H1 (cell line): ENCODE measurements at regions not wholly inside any gene's neighbourhood (a gene's known extent, or its start where the extent isn't known, plus 50 kb on each side); places are given as distances from the start of the nearest gene placed in this dataset.

Experiments used
- CTCF ChIA-PET: fragments of 300-600 bp; sonication (Branson Sonifier 250); formaldehyde crosslinking; loops from one replicate; lab custom pipeline; 2021; ENCODE audit not compliant: partially characterized antibody; lab: Charles Lee
- POLR2A ChIA-PET: fragments of 300-600 bp; sonication (Branson Sonifier 250); formaldehyde crosslinking; loops from one replicate; lab custom pipeline; 2021; ENCODE audit warnings: inconsistent platforms; ENCODE audit not compliant: partially characterized antibody; lab: Charles Lee
- DNase-seq, 2 experiments: peaks; one replicate each; pipeline versions ENCODE4 v3.0.0 to v3.0.0-alpha.2; 2010 to 2022; ENCODE audit warnings: low spot score in 2 of 2, low read depth in 1 of 2, mixed read lengths in 1 of 2
- FAIRE-seq: peaks from 2 replicates; lab custom pipeline; 2011; peaks lifted over from hg19 to GRCh38; lab: Jason Lieb, UNC
- H2AFZ ChIP-seq: 2 replicates; pipeline ENCODE4 v1.8.1; 2012; ENCODE audit warnings: low read length, inconsistent platforms
- H2AK5ac ChIP-seq: 2 replicates; pipeline ENCODE4 v1.6.1; 2013; ENCODE audit warnings: low read depth, low read length
- H2BK120ac ChIP-seq: replicated peaks from 2 replicates; pipeline ENCODE3; 2013; ENCODE audit warnings: low read depth, low read length, inconsistent platforms
- H2BK12ac ChIP-seq: 2 replicates; pipeline ENCODE4 v1.6.1; 2013; ENCODE audit warnings: low read depth, low read length
- H2BK15ac ChIP-seq: 2 replicates; pipeline ENCODE4 v1.6.1; 2013; ENCODE audit warnings: low read length
- H2BK20ac ChIP-seq: 2 replicates; pipeline ENCODE4 v1.6.1; 2013; ENCODE audit warnings: low read length
- H2BK5ac ChIP-seq: 2 replicates; pipeline ENCODE4 v1.6.1; 2013; ENCODE audit warnings: low read depth, low read length
- H3K14ac ChIP-seq: 2 replicates; pipeline ENCODE4 v1.6.1; 2013; ENCODE audit warnings: inconsistent platforms; ENCODE audit not compliant: insufficient read length
- H3K18ac ChIP-seq: 2 replicates; pipeline ENCODE4 v1.6.1; 2013; ENCODE audit warnings: low read length; ENCODE audit errors: extremely low read depth
- H3K23ac ChIP-seq: 2 replicates; pipeline ENCODE4 v1.6.1; 2013; ENCODE audit warnings: inconsistent platforms; ENCODE audit not compliant: insufficient read length
- H3K23me2 ChIP-seq: 2 replicates; pipeline ENCODE4 v1.6.1; 2013; ENCODE audit warnings: low read depth, low read length
- H3K27ac ChIP-seq: 2 replicates; pipeline ENCODE4 v1.6.1; 2011; ENCODE audit warnings: low read depth, low read length, inconsistent platforms
- H3K27me3 ChIP-seq, 4 experiments: replicated peaks in 1 of 4; 1 replicate in 1 of 4; 2 replicates in 3 of 4; pipeline versions ENCODE4 v1.6.1 to v1.8.1; 2011 to 2013; ENCODE audit warnings: low read length in 3 of 4, mild to moderate bottlenecking in 3 of 4, inconsistent platforms in 2 of 4, mixed read lengths in 2 of 4, moderate library complexity in 1 of 4; ENCODE audit not compliant: control insufficient read depth in 3 of 4, insufficient read depth in 3 of 4; ENCODE audit errors: extremely low read depth in 1 of 4
- H3K36me3 ChIP-seq, 4 experiments: 2 replicates each; pipeline versions ENCODE4 v1.6.1 to v1.8.1; 2011 to 2013; ENCODE audit warnings: mild to moderate bottlenecking in 4 of 4, low read length in 3 of 4, moderate library complexity in 2 of 4, control low read depth in 1 of 4, inconsistent platforms in 1 of 4; ENCODE audit not compliant: insufficient read depth in 4 of 4, control insufficient read depth in 2 of 4
- H3K4ac ChIP-seq: replicated peaks from 2 replicates; pipeline ENCODE3; 2013; ENCODE audit warnings: low read length, low read depth, mixed read lengths, inconsistent platforms; ENCODE audit not compliant: insufficient read length
- H3K4me1 ChIP-seq, 4 experiments: replicated peaks in 1 of 4; 1 replicate in 1 of 4; 2 replicates in 3 of 4; pipeline versions ENCODE4 v1.6.1 to v1.8.1; 2011 to 2013; ENCODE audit warnings: low read length in 3 of 4, inconsistent platforms in 2 of 4, mixed read lengths in 1 of 4; ENCODE audit not compliant: insufficient read depth in 4 of 4, control insufficient read depth in 3 of 4
- H3K4me2 ChIP-seq, 2 experiments: 2 replicates each; pipeline versions ENCODE4 v1.6.1 to v1.8.1; 2011 to 2013; ENCODE audit warnings: low read depth in 2 of 2, low read length in 2 of 2, control low read depth in 1 of 2, inconsistent platforms in 1 of 2, mild to moderate bottlenecking in 1 of 2; ENCODE audit not compliant: insufficient read depth in 1 of 2
- H3K4me3 ChIP-seq, 4 experiments: fragments of 200-600, 300-600 bp in 1 of 4; sonication (generic), shearing (Covaris generic), sonication (Bioruptor Twin) in 1 of 4; 2 replicates each; pipeline versions ENCODE4 v1.5.1 to v1.8.1; 2011 to 2016; ENCODE audit warnings: low read length in 4 of 4, low read depth in 3 of 4, control low read depth in 2 of 4, inconsistent platforms in 2 of 4, mild to moderate bottlenecking in 2 of 4, mixed read lengths in 1 of 4, moderate library complexity in 1 of 4; ENCODE audit not compliant: insufficient read depth in 2 of 4; ENCODE audit errors: extremely low read depth in 1 of 4
- H3K56ac ChIP-seq: replicated peaks from 2 replicates; pipeline ENCODE3; 2013; ENCODE audit warnings: low read depth, mild to moderate bottlenecking, mixed read lengths, low read length, inconsistent platforms; ENCODE audit not compliant: insufficient read length
- H3K79me1 ChIP-seq: 2 replicates; pipeline ENCODE4 v1.6.1; 2013; ENCODE audit warnings: low read depth, low read length, control low read depth
- H3K79me2 ChIP-seq, 2 experiments: 2 replicates each; pipeline versions ENCODE4 v1.6.1 to v1.8.1; 2012 to 2013; ENCODE audit warnings: low read length in 2 of 2, mild to moderate bottlenecking in 2 of 2, inconsistent platforms in 1 of 2; ENCODE audit not compliant: insufficient read depth in 2 of 2, control insufficient read depth in 1 of 2
- H3K9ac ChIP-seq, 4 experiments: replicated peaks in 1 of 4; 1 replicate in 1 of 4; 2 replicates in 3 of 4; pipeline versions ENCODE4 v1.6.1 to v1.8.1; 2011 to 2013; ENCODE audit warnings: low read depth in 3 of 4, low read length in 3 of 4, control low read depth in 2 of 4, mild to moderate bottlenecking in 2 of 4, moderate library complexity in 2 of 4, inconsistent platforms in 1 of 4; ENCODE audit errors: extremely low read depth in 1 of 4
- H3K9me3 ChIP-seq, 2 experiments: 2 replicates each; pipeline versions ENCODE4 v1.6.1 to v1.8.1; 2012 to 2013; ENCODE audit warnings: mild to moderate bottlenecking in 2 of 2, moderate library complexity in 2 of 2, control low read depth in 1 of 2, inconsistent platforms in 1 of 2, low read depth in 1 of 2, low read length in 1 of 2, mixed read lengths in 1 of 2; ENCODE audit not compliant: insufficient read depth in 2 of 2
- H4K20me1 ChIP-seq, 2 experiments: replicated peaks in 1 of 2; 2 replicates each; pipeline versions ENCODE3 to v1.8.1; 2011 to 2013; ENCODE audit warnings: inconsistent platforms in 2 of 2, low read length in 2 of 2, mild to moderate bottlenecking in 1 of 2; ENCODE audit not compliant: insufficient read depth in 2 of 2, control insufficient read depth in 1 of 2
- H4K5ac ChIP-seq: 2 replicates; pipeline ENCODE4 v1.6.1; 2013; ENCODE audit warnings: low read length, low read depth, mixed read lengths, inconsistent platforms; ENCODE audit not compliant: insufficient read length
- H4K8ac ChIP-seq: 2 replicates; pipeline ENCODE4 v1.8.0; 2013; ENCODE audit warnings: mild to moderate bottlenecking, moderate library complexity, low read length, inconsistent platforms; ENCODE audit not compliant: insufficient read depth; ENCODE audit errors: extremely low read depth
- H4K91ac ChIP-seq: replicated peaks from 2 replicates; pipeline ENCODE3; 2013; ENCODE audit warnings: low read length, mixed read lengths, inconsistent platforms; ENCODE audit not compliant: insufficient read length
- POU5F1 ChIP-seq: IDR thresholded peaks from 2 replicates; pipeline ENCODE4 v1.6.1; 2011; ENCODE audit warnings: low read depth, mild to moderate bottlenecking, low read length, moderate library complexity
- WGBS, 2 experiments: shearing (Covaris generic) in 1 of 2; methylation state at CpG; one replicate each; pipeline versions ENCODE4 v1.1.6 to v1.1.7; 2013 to 2015; ENCODE audit warnings: low lambda C conversion rate in 2 of 2, mixed read lengths in 2 of 2, inconsistent platforms in 1 of 2, low coverage in 1 of 2, missing lambda C conversion rate in 1 of 2; ENCODE audit not compliant: insufficient replicate concordance in 2 of 2, insufficient coverage in 1 of 2, insufficient read length in 1 of 2; ENCODE audit errors: extremely low coverage in 1 of 2, missing lambda C conversion rate in 1 of 2; 5-methylcytosine and 5-hydroxymethylcytosine counted together

GRCh38 chr3:194243172-194243837 is 107.4 kb downstream of the HES1 start:
- Histone ChIP-seq H3K23me2 (no peaks in the 10 kb centered on the region), H3K56ac (no peak overlapping the region), H2BK120ac (no peak overlapping the region), H3K9me3 (no peaks in the 10 kb centered on the region), H4K20me1 (no peaks in the 10 kb centered on the region), H2BK20ac (no peak overlapping the region), H4K5ac (no peak overlapping the region), H3K79me1 (no peaks in the 10 kb centered on the region), H3K18ac (no peak overlapping the region), H2AFZ (no peak overlapping the region), H3K36me3 (no peaks in the 10 kb centered on the region), H3K27ac (no peak overlapping the region), H4K91ac (no peak overlapping the region), H2BK5ac (no peak overlapping the region), H3K79me2 (no peaks in the 10 kb centered on the region), H3K4me3 (no peak overlapping the region), H3K14ac (no peak overlapping the region), H3K4me1 (peaks cover 0 to 7% (median 3%) of the 10 kb centered on the region in 4 experiments; a peak in 4 of 7 replicates), H3K4me2 (no peak overlapping the region), H3K27me3 (no peaks in the 10 kb centered on the region), H4K8ac (no peak overlapping the region), H3K4ac (no peak overlapping the region), H2BK15ac (no peak overlapping the region), H3K9ac (no peak overlapping the region), H3K23ac (no peak overlapping the region), H2BK12ac (no peak overlapping the region), H2AK5ac (no peak overlapping the region)
- POLR2A ChIA-PET: no interaction called here
- no peak for TF ChIP-seq POU5F1
- CTCF ChIA-PET: interaction anchor here (0.8 kb wide), 1 partner anchor 32 kb away, joined by 3 read pairs; no protein-coding TSS in a partner anchor
- FAIRE-seq: no peak
- 81% methylated on average over 4 of the region's 4 CpGs; no CpG with 5 or more reads in 1 of the 2 experiments for WGBS, 2 experiments
- DNase-seq: no peak
